GM23248 (cell line): ENCODE measurements at regions not wholly inside any gene's neighbourhood (a gene's known extent, or its start where the extent isn't known, plus 50 kb on each side); places are given as distances from the start of the nearest gene placed in this dataset.

ENCODE experiments used
- EZH2 ChIP-seq: fragments of 200-600 bp; sonication (generic); IDR thresholded peaks from 2 replicates; pipeline ENCODE4 v1.6.1; 2018; ENCODE audit warnings: antibody characterized with exemption, mild to moderate bottlenecking; ENCODE audit not compliant: insufficient read depth, poor library complexity, severe bottlenecking
- EZH2phosphoT487 ChIP-seq: fragments of 200-600 bp; sonication (generic); IDR thresholded peaks from 2 replicates; pipeline ENCODE4 v1.6.1; 2018; ENCODE audit warnings: antibody characterized with exemption, moderate library complexity, mild to moderate bottlenecking, low read depth; ENCODE audit not compliant: insufficient read depth

GRCh38 chr4:95758001-95758400 lies 81.9 kb upstream of the PDHA2 start:
- TF ChIP-seq EZH2: no peak
- TF ChIP-seq EZH2phosphoT487: no peak
